HG03280 (cell line): ENCODE measurements at regions not wholly inside any gene's neighbourhood (a gene's known extent, or its start where the extent isn't known, plus 50 kb on each side); places are given as distances from the start of the nearest gene placed in this dataset.
"Not testable (repeated sequence)": the region's sequence is repeated elsewhere in the genome, so short reads cannot be mapped to it uniquely, and the experiment has no call there.

Source experiments
- ATAC-seq: cut with Tn5 transposase; IDR thresholded peaks from one replicate; pipeline ENCODE4 v1.9.1; 2021; ENCODE audit warnings: mild to moderate bottlenecking, moderate library complexity; ENCODE audit not compliant: unreplicated experiment

- ATAC-seq, result no peak
Measured at GRCh38 chr22:48506506-48507145, 1321.0 kb downstream of the BRD1 start.

GRCh38 chr22:48505891-48506290 lies 1321.8 kb downstream of the BRD1 start:
- ATAC-seq, result no peak

- no peak for ATAC-seq
Measured at GRCh38 chr22:48504519-48505140, 1323.0 kb downstream of the BRD1 start.

GRCh38 chr22:48503876-48504275 lies 1323.8 kb downstream of the BRD1 start:
- ATAC-seq, result no peak

GRCh38 chr22:48503035-48503625 lies 1324.5 kb downstream of the BRD1 start:
- no peak for ATAC-seq

GRCh38 chr22:48501231-48501750 lies 1326.4 kb downstream of the BRD1 start:
- no peak for ATAC-seq

- no peak for ATAC-seq
Measured at GRCh38 chr22:48500471-48501230, 1327.0 kb downstream of the BRD1 start.

DNA sequence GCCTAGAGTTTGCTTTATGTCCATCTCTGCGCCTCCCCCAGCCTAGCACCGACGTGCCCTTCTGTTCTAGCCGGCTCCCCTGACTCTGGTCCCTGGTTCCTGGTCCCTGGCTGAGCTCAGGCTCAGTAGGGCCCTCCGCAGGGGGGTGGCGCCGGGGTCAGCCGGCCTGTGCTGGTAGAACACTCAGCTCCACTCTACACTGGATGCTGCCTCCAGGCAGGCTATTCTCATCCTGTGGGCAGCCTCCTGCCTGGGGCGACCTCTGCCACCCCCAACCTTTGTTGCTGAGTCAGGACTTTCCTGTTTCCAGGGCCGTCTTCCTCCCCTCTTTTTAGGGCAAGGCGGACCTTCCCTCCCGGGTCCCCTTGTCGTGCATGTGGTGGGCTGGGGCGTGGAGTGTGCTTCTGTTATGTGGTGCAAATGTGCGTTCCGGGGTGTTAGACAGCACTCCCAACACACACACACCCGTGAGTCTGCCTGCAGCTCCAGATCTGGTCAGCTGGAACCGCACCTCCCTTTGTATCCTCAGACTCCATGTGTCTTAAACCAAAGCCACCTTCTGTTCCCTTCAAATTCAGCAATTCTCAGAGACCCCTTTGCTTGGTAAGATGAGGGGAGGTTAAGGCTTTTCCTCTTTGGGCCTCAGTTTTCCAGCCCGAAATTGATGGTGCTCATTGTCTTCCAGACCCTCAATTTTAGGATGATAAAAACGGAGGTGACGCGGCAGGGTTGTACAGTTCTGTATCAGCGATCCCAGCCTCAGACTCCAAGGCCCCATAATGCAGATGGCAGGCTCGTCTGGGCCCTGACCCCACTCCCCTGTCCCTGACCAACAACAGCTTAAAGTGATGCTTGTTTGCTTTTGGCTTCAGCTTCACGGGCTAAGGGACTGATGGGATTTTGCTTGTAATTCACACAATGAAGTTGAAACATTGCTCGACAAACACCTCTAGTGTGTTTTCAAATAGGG lies 1327.9 kb downstream of the BRD1 start:
- ATAC-seq, result no peak

DNA sequence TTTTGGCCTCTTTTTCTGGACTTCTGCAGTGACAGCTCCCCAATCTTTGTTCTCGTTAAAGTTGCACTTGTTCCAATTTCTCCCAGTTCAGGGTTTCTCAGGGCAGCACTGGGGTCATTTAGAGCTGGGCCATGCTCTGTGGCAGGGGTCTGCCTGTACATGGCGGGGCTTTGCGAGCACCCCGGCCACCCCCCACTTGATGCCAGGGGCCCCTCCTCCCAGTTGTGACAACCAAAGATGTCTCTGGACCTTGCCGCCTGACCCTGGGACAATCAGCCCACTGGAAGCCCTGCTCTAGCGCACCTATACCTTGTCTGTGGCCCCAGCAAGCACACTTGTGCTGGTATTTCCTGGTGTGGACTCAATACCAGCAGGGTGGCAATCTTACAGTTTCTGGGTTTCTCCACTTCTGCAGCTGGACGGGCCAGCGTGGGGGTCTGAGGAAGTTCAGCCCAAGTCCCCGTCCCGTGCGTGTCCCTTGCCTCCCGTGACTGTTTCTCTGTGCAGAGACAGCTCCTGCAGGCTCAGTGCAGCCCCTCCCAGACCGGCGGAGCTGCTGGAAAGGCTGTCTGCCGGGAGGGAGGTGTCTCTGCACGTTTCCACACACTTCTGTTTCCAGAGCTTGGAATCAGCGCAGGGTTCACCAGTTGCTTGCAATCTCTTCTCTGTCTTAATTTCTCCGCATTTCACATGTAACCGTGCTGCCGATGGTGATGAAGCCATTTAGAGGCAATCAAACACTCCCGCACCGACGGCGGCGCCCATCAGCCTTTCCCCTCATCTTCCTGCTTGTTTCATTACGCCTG lies 1328.9 kb downstream of the BRD1 start:
- no peak for ATAC-seq

DNA sequence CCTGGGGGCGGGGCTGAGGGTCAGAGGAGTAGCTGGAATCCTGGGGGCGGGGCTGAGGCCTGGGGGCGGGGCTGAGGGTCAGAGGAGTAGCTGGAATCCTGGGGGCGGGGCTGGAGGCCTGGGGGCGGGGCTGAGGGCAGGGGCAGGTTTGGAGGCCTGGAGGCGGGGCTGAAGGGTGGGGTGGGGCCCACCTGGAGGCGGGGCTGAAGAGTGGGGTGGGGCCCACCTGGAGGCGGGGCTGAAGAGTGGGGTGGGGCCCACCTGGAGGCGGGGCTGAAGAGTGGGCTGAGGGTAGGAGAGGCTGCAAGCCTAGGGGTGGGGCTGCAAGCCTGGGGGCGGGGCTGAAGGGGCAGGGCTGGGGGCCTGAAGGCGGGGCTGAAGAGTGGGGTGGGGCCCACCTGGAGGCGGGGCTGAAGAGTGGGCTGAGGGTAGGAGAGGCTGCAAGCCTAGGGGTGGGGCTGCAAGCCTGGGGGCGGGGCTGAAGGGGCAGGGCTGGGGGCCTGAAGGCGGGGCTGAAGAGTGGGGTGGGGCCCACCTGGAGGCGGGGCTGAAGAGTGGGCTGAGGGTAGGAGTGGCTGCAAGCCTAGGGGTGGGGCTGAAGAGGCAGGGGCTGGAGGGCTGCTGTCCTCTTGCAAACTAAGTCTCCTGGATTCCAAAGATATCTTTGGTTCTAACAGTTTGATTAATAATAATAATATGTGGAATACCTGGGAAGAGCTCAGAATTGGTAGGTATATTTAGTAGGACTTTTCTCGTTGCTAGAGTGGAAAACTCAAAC lies 1329.7 kb downstream of the BRD1 start:
- not testable (repeated sequence) for ATAC-seq

DNA sequence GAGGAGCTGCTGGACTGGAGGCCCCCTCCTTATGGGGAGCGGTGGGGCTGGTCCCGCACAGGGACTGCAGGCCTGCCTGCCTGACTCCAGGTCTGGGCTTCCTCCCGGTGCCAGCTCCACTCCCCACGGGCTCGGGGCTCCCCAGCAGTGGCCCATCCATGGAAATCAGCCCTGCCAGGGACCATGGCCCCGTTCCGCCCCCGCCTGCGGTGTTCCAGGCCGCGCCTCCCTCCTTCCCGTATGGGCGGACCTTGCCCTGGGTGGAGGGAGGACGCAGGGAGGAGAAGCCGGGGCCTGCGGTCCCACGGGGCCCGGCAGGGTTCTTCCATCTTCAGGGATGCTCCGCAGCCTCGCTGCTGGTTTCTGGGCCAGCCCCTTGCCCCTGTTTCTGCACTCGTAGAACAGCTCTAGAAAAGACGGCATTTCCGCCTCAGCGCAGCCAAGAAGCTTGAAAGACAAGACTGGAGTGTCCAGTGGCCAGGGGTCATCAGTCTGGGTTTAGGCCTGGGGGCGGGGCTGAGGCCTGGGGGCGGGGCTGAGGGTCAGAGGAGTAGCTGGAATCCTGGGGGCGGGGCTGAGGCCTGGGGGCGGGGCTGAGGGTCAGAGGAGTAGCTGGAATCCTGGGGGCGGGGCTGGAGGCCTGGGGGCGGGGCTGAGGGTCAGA lies 1330.6 kb downstream of the BRD1 start:
- no peak for ATAC-seq

DNA sequence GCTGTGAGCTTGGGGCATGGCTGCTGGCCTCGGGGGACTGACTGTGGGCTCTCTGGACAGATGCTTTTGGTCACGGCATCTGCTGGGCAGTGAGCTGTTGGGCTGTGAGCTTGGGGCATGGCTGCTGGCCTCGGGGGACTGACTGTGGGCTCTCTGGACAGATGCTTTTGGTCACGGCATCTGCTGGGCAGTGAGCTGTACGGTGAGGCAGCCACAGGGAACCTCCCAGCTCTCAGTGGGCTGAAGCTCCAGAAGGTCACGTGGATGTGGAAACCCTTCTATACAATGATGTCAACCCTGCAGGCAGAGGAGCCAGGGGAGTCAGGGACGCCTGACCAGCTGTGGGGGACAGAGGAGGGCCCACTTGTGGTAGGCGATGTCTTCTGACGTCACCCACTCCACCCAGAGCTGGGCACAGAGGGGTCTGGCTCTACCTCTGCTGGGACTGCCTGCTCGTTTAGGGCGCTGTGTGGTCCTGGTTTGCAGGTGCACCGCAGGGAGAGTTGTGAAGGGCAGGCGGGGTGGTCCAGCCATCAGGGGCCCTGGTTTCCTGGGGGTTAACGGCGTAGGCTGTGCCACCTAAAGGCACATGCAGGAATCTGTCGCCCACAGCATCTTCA lies 1331.3 kb downstream of the BRD1 start:
- no peak for ATAC-seq

GRCh38 chr22:48495751-48496080 lies 1332.0 kb downstream of the BRD1 start:
- no peak for ATAC-seq

- ATAC-seq, result no peak
Measured at GRCh38 chr22:48494968-48495750, 1332.5 kb downstream of the BRD1 start.

GRCh38 chr22:48494256-48494967 lies 1333.3 kb downstream of the BRD1 start:
- no peak for ATAC-seq

DNA sequence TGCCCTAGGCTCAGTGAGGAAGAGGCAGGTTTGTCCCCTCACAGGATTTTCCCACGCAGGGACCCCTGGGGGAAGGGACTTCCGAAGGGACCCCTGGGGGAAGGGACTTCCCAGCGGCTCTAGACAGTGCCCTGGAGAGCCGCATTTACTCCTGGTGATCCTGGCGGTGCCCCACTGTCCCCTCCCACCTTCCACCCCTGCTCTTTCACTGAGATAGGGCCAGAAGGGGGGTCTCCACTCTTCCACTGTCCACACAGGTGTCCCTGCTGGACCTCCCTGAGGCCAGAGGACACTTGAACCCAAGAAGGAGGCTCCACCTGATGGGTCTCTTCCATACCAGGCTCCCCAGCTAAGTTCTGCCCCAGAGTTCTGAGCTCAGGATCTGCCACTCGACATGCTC lies 1333.9 kb downstream of the BRD1 start:
- no peak for ATAC-seq
